DOHH2 (cell line): ENCODE measurements at regions not wholly inside any gene's neighbourhood (a gene's known extent, or its start where the extent isn't known, plus 50 kb on each side); places are given as distances from the start of the nearest gene placed in this dataset.

ENCODE experiments used
- H3F3A ChIP-seq: fragments of 200-600 bp; sonication (generic), shearing (Covaris generic); 2 replicates; pipeline ENCODE4 v1.6.0; 2016; ENCODE audit warnings: antibody characterized with exemption, mild to moderate bottlenecking; ENCODE audit not compliant: control insufficient read depth, insufficient read depth
- H3K27ac ChIP-seq: fragments of 200-600 bp; sonication (generic); 2 replicates; pipeline ENCODE4 v1.5.1; 2014; ENCODE audit warnings: low read depth, mild to moderate bottlenecking, low read length, moderate library complexity
- H3K27me3 ChIP-seq: fragments of 200-600 bp; sonication (generic); 2 replicates; pipeline ENCODE4 v1.6.1; 2014; ENCODE audit warnings: mild to moderate bottlenecking, low read length, mixed read lengths; ENCODE audit not compliant: control insufficient read depth
- H3K36me3 ChIP-seq: fragments of 200-600 bp; sonication (generic); 2 replicates; pipeline ENCODE4 v1.6.1; 2014; ENCODE audit warnings: mild to moderate bottlenecking, low read length, moderate library complexity, mixed read lengths; ENCODE audit not compliant: control insufficient read depth
- H3K4me1 ChIP-seq: fragments of 200-600 bp; sonication (generic); 2 replicates; pipeline ENCODE4 v1.6.1; 2014; ENCODE audit warnings: mild to moderate bottlenecking, low read length, mixed read lengths; ENCODE audit not compliant: control insufficient read depth
- H3K4me2 ChIP-seq: fragments of 200-600 bp; sonication (generic); 2 replicates; pipeline ENCODE4 v1.6.0; 2014; ENCODE audit warnings: mild to moderate bottlenecking, low read length, moderate library complexity
- H3K4me3 ChIP-seq: fragments of 200-600 bp; sonication (generic); 2 replicates; pipeline ENCODE4 v1.5.1; 2014; ENCODE audit warnings: mild to moderate bottlenecking, low read length, mixed read lengths
- H3K79me2 ChIP-seq: fragments of 200-600 bp; sonication (generic); 2 replicates; pipeline ENCODE4 v1.6.1; 2014; ENCODE audit warnings: mild to moderate bottlenecking, low read length, mixed read lengths; ENCODE audit not compliant: control insufficient read depth
- H3K9me2 ChIP-seq: fragments of 200-600 bp; sonication (generic); replicated peaks from 2 replicates; pipeline ENCODE4 v1.6.1; 2014; ENCODE audit warnings: mild to moderate bottlenecking, low read length, mixed read lengths; ENCODE audit not compliant: control insufficient read depth
- H3K9me3 ChIP-seq: fragments of 200-600 bp; sonication (generic); 2 replicates; pipeline ENCODE4 v1.6.1; 2014; ENCODE audit warnings: antibody characterized with exemption, low read length, mixed read lengths; ENCODE audit not compliant: control insufficient read depth, insufficient read depth
- H4K20me1 ChIP-seq: fragments of 200-600 bp; sonication (generic); 2 replicates; pipeline ENCODE4 v1.6.0; 2014; ENCODE audit warnings: low read depth, mild to moderate bottlenecking, antibody characterized with exemption, low read length, moderate library complexity; ENCODE audit not compliant: control insufficient read depth, insufficient read depth
- EZH2phosphoT487 ChIP-seq: fragments of 200-600 bp; sonication (generic); IDR thresholded peaks from 2 replicates; pipeline ENCODE4 v1.6.1; 2017; ENCODE audit warnings: borderline replicate concordance, mild to moderate bottlenecking, antibody characterized with exemption, low read length, moderate library complexity, mixed read lengths
- TF ChIP-seq, protein P1 (sequence below): fragments of 200-600 bp; sonication (generic); IDR thresholded peaks from one replicate; pipeline ENCODE4 v1.5.1; 2014; ENCODE audit warnings: antibody characterized with exemption, mild to moderate bottlenecking, low read depth, low read length; ENCODE audit not compliant: poor library complexity, severe bottlenecking

- no peak for TF ChIP-seq EZH2phosphoT487
- TF ChIP-seq, protein P1, sequence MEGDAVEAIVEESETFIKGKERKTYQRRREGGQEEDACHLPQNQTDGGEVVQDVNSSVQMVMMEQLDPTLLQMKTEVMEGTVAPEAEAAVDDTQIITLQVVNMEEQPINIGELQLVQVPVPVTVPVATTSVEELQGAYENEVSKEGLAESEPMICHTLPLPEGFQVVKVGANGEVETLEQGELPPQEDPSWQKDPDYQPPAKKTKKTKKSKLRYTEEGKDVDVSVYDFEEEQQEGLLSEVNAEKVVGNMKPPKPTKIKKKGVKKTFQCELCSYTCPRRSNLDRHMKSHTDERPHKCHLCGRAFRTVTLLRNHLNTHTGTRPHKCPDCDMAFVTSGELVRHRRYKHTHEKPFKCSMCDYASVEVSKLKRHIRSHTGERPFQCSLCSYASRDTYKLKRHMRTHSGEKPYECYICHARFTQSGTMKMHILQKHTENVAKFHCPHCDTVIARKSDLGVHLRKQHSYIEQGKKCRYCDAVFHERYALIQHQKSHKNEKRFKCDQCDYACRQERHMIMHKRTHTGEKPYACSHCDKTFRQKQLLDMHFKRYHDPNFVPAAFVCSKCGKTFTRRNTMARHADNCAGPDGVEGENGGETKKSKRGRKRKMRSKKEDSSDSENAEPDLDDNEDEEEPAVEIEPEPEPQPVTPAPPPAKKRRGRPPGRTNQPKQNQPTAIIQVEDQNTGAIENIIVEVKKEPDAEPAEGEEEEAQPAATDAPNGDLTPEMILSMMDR, result no peak
- Histone ChIP-seq H3K9me2 (no peaks in the 10 kb centered on the region), H3F3A (no peaks in the 10 kb centered on the region), H4K20me1 (no peaks in the 10 kb centered on the region), H3K4me2 (no peak overlapping the region), H3K9me3 (no peaks in the 10 kb centered on the region), H3K4me1 (peaks cover 21% of the 10 kb centered on the region), H3K27ac (no peak overlapping the region), H3K27me3 (no peaks in the 10 kb centered on the region), H3K4me3 (no peak overlapping the region), H3K36me3 (no peaks in the 10 kb centered on the region), H3K79me2 (no peaks in the 10 kb centered on the region)
Observed at GRCh38 chr13:26483546-26483945, 73.9 kb upstream of the WASF3 start.

DNA sequence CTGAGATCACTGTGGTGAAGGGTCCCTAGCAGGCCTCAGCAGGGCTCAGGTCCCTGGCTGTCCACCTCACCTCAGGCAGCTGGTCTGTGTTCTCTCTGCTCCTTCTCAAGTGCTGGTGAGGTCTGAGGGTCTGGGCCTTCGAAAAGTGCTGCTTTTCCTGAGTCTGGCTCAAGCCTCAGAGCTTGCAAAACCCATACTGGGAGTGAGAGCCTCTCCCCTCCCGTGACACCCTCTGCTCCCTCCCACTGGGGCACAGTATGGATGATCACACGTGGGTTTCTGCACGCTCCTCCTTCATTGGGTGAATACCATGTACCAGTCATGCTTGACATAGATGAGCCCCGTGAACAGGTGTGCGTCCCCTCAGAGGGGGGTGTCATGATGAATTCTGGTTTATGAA, 73.3 kb upstream of the WASF3 start:
- Histone ChIP-seq H4K20me1 (no peaks in the 10 kb centered on the region), H3K27me3 (no peaks in the 10 kb centered on the region; the same call in 1 of the 2 replicates), H3K9me3 (no peaks in the 10 kb centered on the region), H3K9me2 (no peaks in the 10 kb centered on the region), H3K36me3 (no peaks in the 10 kb centered on the region), H3K4me1 (peaks cover 21% of the 10 kb centered on the region), H3F3A (no peaks in the 10 kb centered on the region), H3K4me2 (no peak overlapping the region), H3K27ac (no peak overlapping the region), H3K4me3 (no peak overlapping the region), H3K79me2 (no peaks in the 10 kb centered on the region)
- TF ChIP-seq, protein P1, result no peak
- TF ChIP-seq EZH2phosphoT487, result no peak

DNA sequence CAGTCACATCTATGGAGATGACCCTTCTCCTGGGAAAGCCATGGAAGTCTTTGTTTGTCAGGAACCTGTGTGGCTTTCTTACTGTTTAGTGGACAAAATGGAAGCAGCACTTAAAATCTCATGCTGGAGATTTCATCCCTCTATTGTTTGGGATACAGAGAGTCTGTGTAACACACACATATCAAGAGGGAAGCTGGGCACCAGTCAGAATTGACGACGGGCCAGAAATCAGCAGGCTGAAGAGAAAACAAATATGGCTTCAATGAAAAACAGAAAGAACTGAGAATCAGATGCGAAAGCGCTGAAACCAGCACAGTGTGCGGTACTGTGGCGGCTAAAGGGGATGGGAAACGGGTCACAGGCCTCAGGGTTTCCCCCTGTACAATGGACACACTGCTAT, 72.2 kb upstream of the WASF3 start:
- H3K4me2 ChIP-seq, result no peak overlapping the region
- peaks cover 21% of the 10 kb centered on the region for H3K4me1 ChIP-seq
- H3K79me2 ChIP-seq, result no peaks in the 10 kb centered on the region
- no peaks in the 10 kb centered on the region for H3K36me3 ChIP-seq
- no peaks in the 10 kb centered on the region for H3K9me2 ChIP-seq
- H4K20me1 ChIP-seq, result no peaks in the 10 kb centered on the region
- no peaks in the 10 kb centered on the region for H3K9me3 ChIP-seq
- H3F3A ChIP-seq, result no peaks in the 10 kb centered on the region
- no peak overlapping the region for H3K4me3 ChIP-seq
- TF ChIP-seq EZH2phosphoT487, result no peak
- TF ChIP-seq, protein P1, result no peak
- H3K27me3 ChIP-seq, result no peaks in the 10 kb centered on the region; the same call in 1 of the 2 replicates
- H3K27ac ChIP-seq, result no peak overlapping the region

- TF ChIP-seq, protein P1, result no peak
- H3F3A ChIP-seq, result no peaks in the 10 kb centered on the region
- no peaks in the 10 kb centered on the region for H3K79me2 ChIP-seq
- no peaks in the 10 kb centered on the region for H3K9me2 ChIP-seq
- no peaks in the 10 kb centered on the region for H4K20me1 ChIP-seq
- no peaks in the 10 kb centered on the region for H3K9me3 ChIP-seq
- H3K27ac ChIP-seq, result no peak overlapping the region
- H3K4me1 ChIP-seq, result peaks cover 21% of the 10 kb centered on the region
- no peak overlapping the region for H3K4me2 ChIP-seq
- H3K27me3 ChIP-seq, result no peaks in the 10 kb centered on the region; the same call in 1 of the 2 replicates
- H3K4me3 ChIP-seq, result no peak overlapping the region
- H3K36me3 ChIP-seq, result no peaks in the 10 kb centered on the region
Observed at GRCh38 chr13:26485786-26486185, 71.7 kb upstream of the WASF3 start.
